GM19240 (cell line): ENCODE measurements at regions not wholly inside any gene's neighbourhood (a gene's known extent, or its start where the extent isn't known, plus 50 kb on each side); places are given as distances from the start of the nearest gene placed in this dataset.

Source experiments
- DNase-seq: peaks from one replicate; pipeline ENCODE4 v3.0.0; 2011; ENCODE audit warnings: low spot score; ENCODE audit not compliant: insufficient read length

- DNase-seq: no peak
These were observed 544.2 kb upstream of the KLF12 start for GRCh38 chr13:74678308-74678965.

GRCh38 chr13:74675972-74676371 is 541.8 kb upstream of the KLF12 start:
- no peak for DNase-seq

GRCh38 chr13:74675182-74675581 is 541.0 kb upstream of the KLF12 start:
- no peak for DNase-seq

- DNase-seq: no peak
These were observed 540.5 kb upstream of the KLF12 start for GRCh38 chr13:74674720-74675119.

GRCh38 chr13:74669149-74669548 is 534.9 kb upstream of the KLF12 start:
- no peak for DNase-seq

GRCh38 chr13:74667656-74668203 is 533.5 kb upstream of the KLF12 start:
- DNase-seq: no peak

GRCh38 chr13:74662905-74663304 is 528.7 kb upstream of the KLF12 start:
- no peak for DNase-seq

GRCh38 chr13:74661851-74662250 is 527.6 kb upstream of the KLF12 start:
- no peak for DNase-seq

- DNase-seq: no peak
These were observed 523.6 kb upstream of the KLF12 start for GRCh38 chr13:74657765-74658164.

GRCh38 chr13:74651121-74651520 is 516.9 kb upstream of the KLF12 start:
- no peak for DNase-seq

GRCh38 chr13:74647991-74648390 is 513.8 kb upstream of the KLF12 start:
- DNase-seq: no peak

GRCh38 chr13:74647211-74647610 is 513.0 kb upstream of the KLF12 start:
- no peak for DNase-seq

GRCh38 chr13:74646091-74646490 is 511.9 kb upstream of the KLF12 start:
- DNase-seq: no peak

GRCh38 chr13:74645586-74645985 is 511.4 kb upstream of the KLF12 start:
- no peak for DNase-seq

- DNase-seq: no peak
These were observed 510.0 kb upstream of the KLF12 start for GRCh38 chr13:74644229-74644628.

- no peak for DNase-seq
These were observed 507.4 kb upstream of the KLF12 start for GRCh38 chr13:74641586-74641985.

- DNase-seq: no peak
These were observed 499.5 kb upstream of the KLF12 start for GRCh38 chr13:74633734-74634133.

- DNase-seq: no peak
These were observed 495.8 kb upstream of the KLF12 start for GRCh38 chr13:74629985-74630384.

GRCh38 chr13:74625541-74625940 is 491.3 kb upstream of the KLF12 start:
- no peak for DNase-seq

GRCh38 chr13:74623761-74624160 is 489.6 kb upstream of the KLF12 start:
- no peak for DNase-seq

- DNase-seq: no peak
These were observed 488.1 kb upstream of the KLF12 start for GRCh38 chr13:74622284-74622683.

- no peak for DNase-seq
These were observed 486.5 kb upstream of the KLF12 start for GRCh38 chr13:74620711-74621110.

- DNase-seq: no peak
These were observed 486.1 kb upstream of the KLF12 start for GRCh38 chr13:74620308-74620707.

- DNase-seq: no peak
These were observed 463.3 kb upstream of the KLF12 start for GRCh38 chr13:74597526-74597925.
